Left ventricle myocardium inferior (tissue), 1 donor: ENCODE measurements at regions not wholly inside any gene's neighbourhood (a gene's known extent, or its start where the extent isn't known, plus 50 kb on each side); places are given as distances from the start of the nearest gene placed in this dataset.

Experiments used
- DNase-seq: peaks from one replicate; pipeline ENCODE4 v3.0.0-alpha.2; 2020
- H3K27ac ChIP-seq: fragments of 200-600 bp; replicated peaks from 2 replicates; pipeline ENCODE4 v1.8.0; 2021
- H3K27me3 ChIP-seq: fragments of 200-600 bp; 2 replicates; pipeline ENCODE4 v1.8.0; 2021; ENCODE audit warnings: low read depth
- H3K36me3 ChIP-seq: fragments of 200-600 bp; 2 replicates; pipeline ENCODE4 v1.8.0; 2021
- H3K4me1 ChIP-seq: fragments of 200-600 bp; 2 replicates; pipeline ENCODE4 v1.8.0; 2021
- H3K4me3 ChIP-seq: fragments of 200-600 bp; 2 replicates; pipeline ENCODE4 v1.8.0; 2021; ENCODE audit warnings: mild to moderate bottlenecking, moderate library complexity
- H3K9me3 ChIP-seq: fragments of 200-600 bp; replicated peaks from 2 replicates; pipeline ENCODE4 v1.8.0; 2021
- intact Hi-C: fragments of 100-400 bp; cut with micrococcal nuclease; formaldehyde crosslinking; loops from one replicate; pipeline ENCODE4 v1.11.0; 2022
- TF ChIP-seq, protein P1 (sequence below): fragments of 200-600 bp; IDR thresholded peaks from 2 replicates; pipeline ENCODE4 v1.8.0; 2021; ENCODE audit warnings: antibody characterized with exemption, mild to moderate bottlenecking, borderline replicate concordance
- donor health status: DM: no; HTN: yes; CAD: no; lungs with severe emphysema.

DNA sequence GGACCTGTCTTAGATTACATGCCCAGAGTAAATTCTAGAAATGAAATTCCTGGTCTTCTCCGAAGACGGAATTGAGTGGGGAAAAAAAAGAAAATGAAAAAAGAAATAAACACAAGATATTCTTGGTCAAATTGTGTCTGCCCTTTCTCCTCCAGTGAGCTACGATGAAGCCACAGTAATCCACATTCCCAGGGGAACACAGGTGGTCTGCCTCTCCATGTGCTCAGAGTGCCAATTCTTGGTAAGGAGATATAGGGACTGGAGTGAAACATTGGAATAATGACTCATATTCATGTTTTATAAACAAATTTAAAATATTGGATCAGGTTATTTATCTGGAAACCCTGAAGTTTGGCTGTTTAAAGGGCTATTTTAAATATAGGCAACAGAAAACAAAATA, 54.2 kb upstream of the MGST2 start:
- Histone ChIP-seq H3K4me3 (no peak overlapping the region), H3K27ac (no peak overlapping the region), H3K27me3 (no peaks in the 10 kb centered on the region), H3K9me3 (no peaks in the 10 kb centered on the region), H3K4me1 (peaks cover 5% of the 10 kb centered on the region), H3K36me3 (no peaks in the 10 kb centered on the region)
- intact Hi-C loops = no loop called here
- no peak for DNase-seq
- TF ChIP-seq, protein P1, sequence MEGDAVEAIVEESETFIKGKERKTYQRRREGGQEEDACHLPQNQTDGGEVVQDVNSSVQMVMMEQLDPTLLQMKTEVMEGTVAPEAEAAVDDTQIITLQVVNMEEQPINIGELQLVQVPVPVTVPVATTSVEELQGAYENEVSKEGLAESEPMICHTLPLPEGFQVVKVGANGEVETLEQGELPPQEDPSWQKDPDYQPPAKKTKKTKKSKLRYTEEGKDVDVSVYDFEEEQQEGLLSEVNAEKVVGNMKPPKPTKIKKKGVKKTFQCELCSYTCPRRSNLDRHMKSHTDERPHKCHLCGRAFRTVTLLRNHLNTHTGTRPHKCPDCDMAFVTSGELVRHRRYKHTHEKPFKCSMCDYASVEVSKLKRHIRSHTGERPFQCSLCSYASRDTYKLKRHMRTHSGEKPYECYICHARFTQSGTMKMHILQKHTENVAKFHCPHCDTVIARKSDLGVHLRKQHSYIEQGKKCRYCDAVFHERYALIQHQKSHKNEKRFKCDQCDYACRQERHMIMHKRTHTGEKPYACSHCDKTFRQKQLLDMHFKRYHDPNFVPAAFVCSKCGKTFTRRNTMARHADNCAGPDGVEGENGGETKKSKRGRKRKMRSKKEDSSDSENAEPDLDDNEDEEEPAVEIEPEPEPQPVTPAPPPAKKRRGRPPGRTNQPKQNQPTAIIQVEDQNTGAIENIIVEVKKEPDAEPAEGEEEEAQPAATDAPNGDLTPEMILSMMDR = no peak

DNA sequence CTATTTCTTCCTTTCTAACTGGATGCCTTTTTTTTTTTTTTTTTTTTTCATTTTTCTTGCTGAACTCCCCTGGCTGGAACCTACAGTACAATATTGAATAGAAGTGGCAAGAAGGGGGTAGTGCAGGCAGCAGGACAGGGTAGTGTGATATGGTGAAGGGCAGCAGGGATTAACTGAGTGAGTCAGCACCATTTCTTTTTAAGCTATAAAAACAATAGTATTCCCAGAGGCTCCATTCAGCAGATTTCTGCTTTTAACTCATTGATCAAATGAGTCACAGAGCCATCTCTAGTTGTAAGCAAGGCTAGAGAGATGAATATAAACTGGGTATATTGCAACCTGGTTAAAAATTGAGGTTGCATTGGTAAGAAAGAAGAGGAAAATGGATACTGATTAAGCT, 53.6 kb upstream of the SETD7 start:
- H3K4me1 ChIP-seq = peaks cover 5% of the 10 kb centered on the region
- TF ChIP-seq, protein P1 = no peak
- no peak overlapping the region for H3K27ac ChIP-seq
- no peaks in the 10 kb centered on the region for H3K9me3 ChIP-seq
- no peak overlapping the region for H3K4me3 ChIP-seq
- intact Hi-C loops = no loop called here
- H3K27me3 ChIP-seq = no peaks in the 10 kb centered on the region
- no peaks in the 10 kb centered on the region for H3K36me3 ChIP-seq
- no peak for DNase-seq

DNA sequence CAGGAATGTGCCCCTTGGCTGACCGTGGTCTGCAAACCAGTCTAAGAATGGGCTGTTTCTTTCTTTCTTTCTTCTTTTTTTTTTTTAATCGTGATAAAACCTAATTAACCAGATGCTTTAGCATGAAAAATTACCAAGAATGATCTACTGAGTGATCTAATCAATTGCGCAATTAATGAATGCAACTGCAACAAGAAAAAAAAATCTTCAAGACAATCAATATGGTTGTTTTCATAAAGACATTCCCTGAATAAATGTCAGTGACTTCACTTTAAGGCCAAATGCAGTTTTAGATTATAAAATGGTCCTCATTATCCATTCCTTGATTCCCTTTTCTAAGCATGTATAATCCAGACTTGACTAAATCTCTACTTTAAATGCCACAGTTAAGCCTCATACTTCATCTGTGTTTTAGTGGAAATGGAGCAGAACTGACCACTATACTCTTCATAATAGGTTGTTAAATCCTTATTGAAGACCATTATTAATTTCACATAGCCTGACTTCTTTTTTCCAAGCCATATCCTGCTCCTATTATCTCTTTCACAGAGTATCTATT, 51.6 kb upstream of the SETD7 start:
- no peaks in the 10 kb centered on the region for H3K9me3 ChIP-seq
- no peak for DNase-seq
- TF ChIP-seq, protein P1 = no peak
- H3K4me3 ChIP-seq = no peak overlapping the region
- intact Hi-C loops = no loop called here
- H3K4me1 ChIP-seq = peaks cover 5% of the 10 kb centered on the region
- no peaks in the 10 kb centered on the region for H3K27me3 ChIP-seq
- H3K36me3 ChIP-seq = no peaks in the 10 kb centered on the region
- H3K27ac ChIP-seq = no peak overlapping the region

DNA sequence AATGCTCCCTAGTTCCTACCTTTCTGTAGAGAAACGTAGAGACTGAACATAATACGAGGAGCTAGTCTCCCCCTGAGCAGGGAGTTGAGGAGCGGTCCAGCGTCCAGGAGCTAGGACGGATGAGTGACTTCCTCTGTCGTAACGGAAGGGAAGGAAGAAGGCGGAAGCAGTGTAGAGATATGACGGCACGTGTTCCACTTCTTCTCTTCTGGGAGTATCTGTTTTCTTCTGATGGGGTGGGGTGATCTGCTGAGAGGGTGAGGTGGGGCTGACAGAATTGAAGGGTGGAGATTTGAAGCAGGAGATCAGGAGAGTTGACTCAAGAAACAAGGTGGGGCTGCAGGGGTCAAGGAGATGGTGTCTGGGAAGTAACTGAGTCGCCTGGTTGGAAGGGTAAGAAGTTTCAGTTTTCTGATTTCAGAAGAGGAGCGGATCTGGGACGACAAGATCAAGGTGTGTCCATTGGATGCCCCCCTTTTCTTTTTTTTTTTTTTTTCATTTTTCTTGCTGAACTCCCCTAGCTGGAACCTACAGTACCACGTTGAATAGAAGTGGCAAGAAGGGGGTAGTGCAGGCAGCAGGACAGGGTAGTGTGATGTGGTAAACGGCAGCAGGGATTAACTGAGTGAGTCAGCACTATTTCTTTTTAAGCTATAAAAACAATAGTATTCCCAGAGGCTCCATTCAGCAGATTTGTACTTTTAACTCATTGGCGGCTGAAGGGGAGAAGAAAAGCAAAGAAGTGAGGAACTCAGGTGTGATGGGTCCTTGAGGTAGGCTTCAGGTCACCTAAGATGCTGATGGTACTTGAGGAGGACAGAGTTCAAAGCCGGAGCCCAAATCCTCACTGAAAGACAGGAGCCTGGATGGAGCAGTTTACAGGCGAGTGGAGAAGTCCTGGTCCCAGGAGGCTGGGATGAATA, 50.8 kb upstream of the SETD7 start:
- DNase-seq = no peak
- H3K4me1 ChIP-seq = peaks cover 5% of the 10 kb centered on the region
- no peak overlapping the region for H3K27ac ChIP-seq
- intact Hi-C loops = no loop called here
- no peaks in the 10 kb centered on the region for H3K36me3 ChIP-seq
- no peaks in the 10 kb centered on the region for H3K9me3 ChIP-seq
- H3K27me3 ChIP-seq = no peaks in the 10 kb centered on the region
- H3K4me3 ChIP-seq = peak overlapping the region; percentile 52
- TF ChIP-seq, protein P1 = no peak

DNA sequence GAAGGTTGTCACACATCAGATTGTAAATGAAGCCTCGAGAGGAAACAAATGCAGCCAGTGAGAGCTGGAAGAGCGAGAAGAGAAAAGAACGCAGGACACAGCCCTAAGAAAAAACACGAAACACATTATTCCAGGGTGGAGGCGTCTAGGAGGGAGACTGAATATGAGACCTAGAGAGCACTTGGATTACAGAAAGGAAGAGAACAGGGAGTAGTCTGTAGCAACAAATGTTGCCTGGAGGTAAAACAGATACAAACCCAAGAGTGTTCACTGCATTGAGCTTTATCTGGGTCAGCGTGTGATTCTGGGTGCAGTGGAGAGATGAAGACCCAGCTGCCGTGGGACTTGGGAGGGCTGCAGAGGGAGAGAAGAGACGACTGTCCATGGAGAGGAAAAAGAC, 50.1 kb upstream of the SETD7 start:
- Histone ChIP-seq H3K4me3 (peak overlapping the region; percentile 52), H3K36me3 (no peaks in the 10 kb centered on the region), H3K4me1 (peaks cover 5% of the 10 kb centered on the region), H3K27ac (no peak overlapping the region), H3K27me3 (no peaks in the 10 kb centered on the region), H3K9me3 (no peaks in the 10 kb centered on the region)
- TF ChIP-seq, protein P1 = no peak
- intact Hi-C loops = no loop called here
- no peak for DNase-seq
